ENCODE measurements at regions not wholly inside any gene's neighbourhood (a gene's known extent, or its start where the extent isn't known, plus 50 kb on each side); places are given as distances from the start of the nearest gene placed in this dataset.

DNA sequence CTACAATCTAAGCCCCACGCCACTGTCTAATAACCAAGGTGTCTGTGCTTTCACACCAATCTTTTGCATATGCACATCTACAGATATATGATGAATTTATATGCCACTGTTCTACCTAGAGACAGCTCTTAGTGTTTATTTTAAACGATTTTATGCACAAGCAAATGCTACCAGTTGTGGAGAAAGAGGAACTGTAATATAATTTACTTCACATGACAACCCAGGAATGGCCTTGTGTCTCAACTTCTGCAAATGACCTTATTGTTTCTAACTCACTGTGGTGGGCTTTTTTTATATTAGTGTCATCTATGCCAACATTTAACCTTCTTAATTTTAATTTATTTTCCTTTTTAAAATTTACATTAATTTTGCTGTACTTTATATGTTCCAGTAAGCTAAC, 531.1 kb upstream of the TLE4 start:
- TF ChIP-seq, protein P1, sequence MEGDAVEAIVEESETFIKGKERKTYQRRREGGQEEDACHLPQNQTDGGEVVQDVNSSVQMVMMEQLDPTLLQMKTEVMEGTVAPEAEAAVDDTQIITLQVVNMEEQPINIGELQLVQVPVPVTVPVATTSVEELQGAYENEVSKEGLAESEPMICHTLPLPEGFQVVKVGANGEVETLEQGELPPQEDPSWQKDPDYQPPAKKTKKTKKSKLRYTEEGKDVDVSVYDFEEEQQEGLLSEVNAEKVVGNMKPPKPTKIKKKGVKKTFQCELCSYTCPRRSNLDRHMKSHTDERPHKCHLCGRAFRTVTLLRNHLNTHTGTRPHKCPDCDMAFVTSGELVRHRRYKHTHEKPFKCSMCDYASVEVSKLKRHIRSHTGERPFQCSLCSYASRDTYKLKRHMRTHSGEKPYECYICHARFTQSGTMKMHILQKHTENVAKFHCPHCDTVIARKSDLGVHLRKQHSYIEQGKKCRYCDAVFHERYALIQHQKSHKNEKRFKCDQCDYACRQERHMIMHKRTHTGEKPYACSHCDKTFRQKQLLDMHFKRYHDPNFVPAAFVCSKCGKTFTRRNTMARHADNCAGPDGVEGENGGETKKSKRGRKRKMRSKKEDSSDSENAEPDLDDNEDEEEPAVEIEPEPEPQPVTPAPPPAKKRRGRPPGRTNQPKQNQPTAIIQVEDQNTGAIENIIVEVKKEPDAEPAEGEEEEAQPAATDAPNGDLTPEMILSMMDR (IDR thresholded peaks at IDR 0.05; ENCODE audit: control extremely low read depth in 1 of 3, insufficient read depth in 1 of 3, low read depth in 1 of 3, low read length in 3 of 3) = no peak
- TF ChIP-seq ASH2L (IDR thresholded peaks at IDR 0.05; ENCODE audit: low read length) (no peak), SRF (IDR thresholded peaks at IDR 0.05; ENCODE audit: low read depth, low read length) (no peak), GABPA (IDR thresholded peaks at IDR 0.05; ENCODE audit: borderline replicate concordance, insufficient read depth, low read length) (no peak), EZH2 (IDR thresholded peaks at IDR 0.05; ENCODE audit: low read depth, low read length, severe bottlenecking) (no peak)
